ENCODE measurements at regions not wholly inside any gene's neighbourhood (a gene's known extent, or its start where the extent isn't known, plus 50 kb on each side); places are given as distances from the start of the nearest gene placed in this dataset.
"Not testable (repeated sequence)": the region's sequence is repeated elsewhere in the genome, so short reads cannot be mapped to it uniquely, and the experiment has no call there.

DNA sequence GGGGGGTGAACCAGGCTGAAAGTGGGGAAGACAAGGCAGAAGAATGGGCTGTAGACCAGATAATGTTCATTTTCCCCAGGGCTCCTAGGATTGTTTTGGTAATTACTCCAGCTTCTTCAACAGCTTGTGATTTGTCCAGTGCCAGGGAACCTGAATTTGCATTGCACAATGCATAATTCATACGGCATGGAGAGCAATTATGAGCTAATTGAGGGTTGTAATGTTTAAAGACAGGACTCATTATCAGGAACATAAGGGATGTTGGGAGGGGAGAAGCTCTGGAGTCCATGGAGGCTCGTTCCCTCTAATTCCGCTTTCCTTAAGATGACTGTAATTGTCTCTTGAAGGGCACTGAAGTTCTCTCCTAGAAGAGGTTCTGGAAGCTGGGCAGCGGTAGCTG is 405.0 kb upstream of the ZMIZ1 start:
- no peak for DNase-seq

DNA sequence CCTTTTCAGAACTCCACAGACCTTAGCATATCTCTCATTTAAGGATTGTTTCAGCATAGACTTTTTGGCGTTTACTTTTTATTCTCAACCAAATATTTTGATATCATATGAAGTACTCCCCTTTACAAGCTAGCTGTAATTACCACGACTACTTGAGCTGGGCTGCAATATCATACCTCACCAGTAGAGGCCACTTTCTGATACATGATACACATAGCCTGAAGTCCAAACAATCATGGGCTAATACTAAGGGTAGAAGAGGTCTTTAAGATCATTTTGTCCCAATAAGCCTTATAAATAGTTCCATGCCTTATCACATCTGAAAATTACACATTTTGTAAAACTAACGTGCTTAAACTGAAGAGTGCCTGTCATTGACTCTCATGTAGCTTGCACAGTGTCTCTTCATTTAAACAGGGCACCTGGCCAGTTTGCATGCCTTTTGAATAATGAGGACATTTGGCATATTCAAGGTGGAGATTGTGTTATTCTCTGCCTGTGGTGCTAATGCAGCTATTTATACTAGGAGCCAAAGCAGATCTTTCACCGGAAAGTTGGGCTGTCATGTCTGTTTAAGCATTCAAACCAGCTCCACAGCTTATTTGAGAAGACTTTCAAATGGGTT is 403.7 kb upstream of the ZMIZ1 start:
- DNase-seq = no peak

DNA sequence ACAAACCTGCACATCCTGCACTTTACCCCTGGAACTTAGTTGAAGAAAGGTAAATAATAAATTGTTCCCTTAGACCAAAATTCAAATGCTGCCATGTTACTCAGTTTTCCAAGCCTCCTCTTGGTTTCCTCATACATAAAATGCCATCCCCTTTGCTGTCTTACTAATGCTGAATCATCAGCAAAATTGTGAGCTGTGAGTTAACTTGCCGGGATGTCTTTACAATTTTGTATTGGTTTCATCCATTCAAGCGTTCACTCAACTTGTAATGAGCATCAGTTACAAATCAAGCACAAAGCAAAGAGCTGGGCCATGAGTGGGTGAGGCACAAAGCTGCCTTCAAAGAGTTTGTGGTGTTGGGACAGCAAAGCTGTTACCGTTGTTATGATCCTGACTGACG is 395.8 kb upstream of the ZMIZ1 start:
- no peak for DNase-seq

DNA sequence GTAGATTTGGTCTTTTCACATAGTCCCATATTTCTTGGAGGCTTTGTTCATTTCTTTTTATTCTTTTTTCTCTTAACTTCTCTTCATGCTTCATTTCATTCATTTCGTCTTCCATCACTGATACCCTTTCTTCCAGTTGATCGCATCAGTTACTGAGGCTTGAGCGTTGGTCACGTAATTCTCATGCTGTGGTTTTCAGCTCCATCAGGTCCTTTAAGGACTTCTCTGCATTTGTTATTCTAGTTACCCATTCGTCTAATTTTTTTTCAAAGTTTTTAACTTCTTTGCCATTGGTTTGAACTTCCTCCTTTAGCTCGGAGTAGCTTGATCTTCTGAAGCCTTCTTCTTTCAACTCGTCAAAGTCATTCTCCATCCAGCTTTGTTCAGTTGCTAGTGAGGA is 387.6 kb upstream of the ZMIZ1 start:
- DNase-seq = not testable (repeated sequence)

DNA sequence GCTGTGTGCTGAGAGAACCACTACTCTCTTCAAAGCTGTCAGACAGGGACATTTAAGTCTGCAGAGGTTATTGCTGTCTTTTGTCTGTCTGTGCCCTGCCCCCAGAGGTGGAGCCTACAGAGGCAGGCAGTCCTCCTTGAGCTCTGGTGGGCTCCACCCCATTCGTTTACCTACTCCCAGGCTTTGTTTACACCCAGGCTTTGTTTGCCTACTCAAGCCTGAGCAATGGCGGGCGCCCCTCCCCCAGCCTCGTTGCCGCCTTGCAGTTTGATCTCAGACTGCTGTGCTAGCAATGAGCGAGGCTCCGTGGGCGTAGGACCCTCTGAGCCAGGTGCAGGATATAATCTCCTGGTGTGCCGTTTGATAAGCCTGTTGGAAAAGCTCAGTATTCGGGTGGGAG is 386.8 kb upstream of the ZMIZ1 start:
- DNase-seq = not testable (repeated sequence)

DNA sequence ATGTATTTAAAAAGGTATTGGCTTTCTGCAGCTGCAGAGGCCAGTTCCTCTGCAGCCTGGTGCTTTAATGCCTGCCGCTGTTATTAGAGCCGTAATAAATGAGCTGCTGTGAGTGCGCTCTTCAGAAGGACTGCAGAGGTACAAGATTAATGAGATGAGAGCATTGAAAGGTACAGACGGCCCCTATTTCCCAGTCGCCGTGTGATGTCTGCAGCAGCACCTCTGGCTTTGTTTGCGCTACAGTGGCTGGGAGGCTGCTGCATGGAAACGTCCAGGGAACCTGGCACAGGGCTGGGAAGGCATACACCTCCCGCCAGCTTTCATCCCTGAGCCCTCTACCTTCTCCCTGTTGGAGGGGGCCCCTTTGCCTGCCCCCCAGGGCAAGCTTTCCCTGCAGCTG is 383.8 kb upstream of the ZMIZ1 start:
- DNase-seq = no peak

DNA sequence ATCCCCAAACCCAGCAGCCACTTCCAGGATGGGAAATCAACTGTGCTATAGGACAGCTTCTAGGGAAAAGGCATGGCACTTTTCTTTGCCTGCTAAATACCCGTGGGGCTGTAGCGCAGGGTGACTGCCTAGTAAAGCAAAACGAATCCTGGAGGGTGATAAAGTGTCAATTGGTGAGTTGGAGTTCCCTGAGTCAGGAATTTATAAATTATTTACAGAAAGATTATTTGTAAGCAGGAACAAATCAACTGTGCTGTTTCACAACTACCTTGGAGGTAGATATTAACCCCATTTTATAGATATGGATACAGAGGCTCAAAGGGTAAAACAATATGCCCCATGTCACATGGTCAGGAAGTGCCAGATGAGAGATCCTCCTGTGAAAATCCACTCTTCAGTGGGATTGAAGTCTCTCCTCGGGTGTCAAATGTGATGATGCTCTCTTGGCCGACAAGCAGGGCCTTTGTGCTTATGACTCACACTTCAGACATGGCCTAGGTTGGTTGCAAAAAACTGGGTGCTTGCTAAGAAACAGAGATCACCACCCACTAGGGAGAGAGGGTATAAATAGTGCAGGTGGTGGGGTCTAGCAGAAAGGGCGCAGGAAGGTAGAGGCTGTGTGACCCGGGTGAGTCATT is 383.2 kb upstream of the ZMIZ1 start:
- no peak for DNase-seq

DNA sequence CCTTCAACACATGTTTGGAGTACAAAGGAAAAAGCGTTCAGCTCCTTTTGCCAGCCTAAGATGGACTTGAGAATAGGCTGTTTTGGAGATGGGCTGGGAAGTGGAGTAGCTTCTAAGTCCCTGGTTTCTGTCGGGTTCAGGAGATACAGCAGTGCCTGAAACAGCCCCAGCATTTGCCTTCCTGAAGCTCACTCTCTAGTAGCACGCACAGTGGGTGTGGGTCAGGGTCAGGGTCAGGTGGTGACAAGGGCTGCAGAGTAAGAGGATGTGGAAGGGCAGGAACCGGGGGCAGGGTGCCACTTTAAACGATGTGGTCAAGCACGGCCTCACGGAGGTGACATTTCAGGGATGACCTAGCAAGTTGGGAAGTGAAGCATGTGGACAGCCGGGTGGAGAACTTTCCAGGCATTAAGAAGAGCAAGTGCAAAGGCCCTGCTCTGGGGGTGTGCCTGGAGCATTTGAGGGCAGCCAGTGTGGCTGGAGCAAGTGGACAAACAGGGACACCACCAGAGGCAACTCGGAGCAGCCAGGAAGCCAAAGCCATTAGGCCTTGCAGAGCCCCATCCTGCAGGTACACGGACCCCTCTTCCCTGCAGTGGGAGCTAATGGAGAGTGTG is 382.2 kb upstream of the ZMIZ1 start:
- DNase-seq = no peak

DNA sequence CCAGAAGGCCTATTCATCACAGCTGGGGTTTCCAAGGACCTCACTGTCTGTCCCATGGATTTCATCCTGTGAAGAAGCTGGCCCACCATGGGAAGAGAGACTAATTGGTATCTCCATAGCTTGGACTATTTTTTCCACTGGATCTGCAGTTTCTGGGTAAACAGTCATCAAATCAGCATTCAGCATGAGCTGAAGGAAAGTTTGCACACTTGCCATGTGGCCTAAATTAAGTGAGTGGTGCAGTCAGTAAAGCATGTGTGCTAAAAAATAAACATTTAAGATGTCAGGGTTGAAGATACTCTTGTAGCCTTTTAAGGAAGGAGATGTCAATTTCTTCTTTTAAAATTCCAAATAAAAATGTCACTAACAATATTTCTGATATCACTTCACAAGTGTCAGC is 381.1 kb upstream of the ZMIZ1 start:
- DNase-seq = no peak

DNA sequence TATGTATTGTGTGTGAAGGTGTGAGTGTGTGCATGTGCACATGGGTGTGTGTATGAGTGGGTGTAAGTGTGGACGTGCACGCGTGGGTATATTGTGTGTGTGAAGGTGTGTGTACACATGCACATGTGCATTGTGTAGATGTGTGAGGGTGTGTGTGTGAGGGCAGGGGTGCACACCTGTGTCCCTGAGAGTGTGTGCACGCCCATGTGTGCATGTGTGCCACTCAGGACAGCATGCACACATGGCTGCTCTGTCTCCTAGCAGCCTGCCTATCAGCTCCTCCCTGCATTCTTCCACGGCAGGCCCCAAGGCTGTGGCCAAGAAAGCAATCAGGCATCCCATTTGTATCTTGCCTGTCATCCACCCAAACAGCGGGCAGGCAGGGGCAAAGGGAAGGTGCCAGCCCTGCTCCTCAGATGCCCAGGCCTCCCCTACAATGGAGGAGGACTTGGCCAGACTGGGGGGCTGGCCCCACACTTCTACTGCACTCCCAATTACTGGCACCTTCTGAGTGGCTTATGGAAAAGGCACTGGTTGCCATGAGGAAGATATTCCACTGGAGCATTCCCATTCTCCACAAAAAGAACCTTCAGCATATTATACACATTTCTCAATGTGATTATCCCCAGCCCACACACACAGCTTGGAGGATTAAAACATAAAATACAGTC is 380.4 kb upstream of the ZMIZ1 start:
- no peak for DNase-seq

DNA sequence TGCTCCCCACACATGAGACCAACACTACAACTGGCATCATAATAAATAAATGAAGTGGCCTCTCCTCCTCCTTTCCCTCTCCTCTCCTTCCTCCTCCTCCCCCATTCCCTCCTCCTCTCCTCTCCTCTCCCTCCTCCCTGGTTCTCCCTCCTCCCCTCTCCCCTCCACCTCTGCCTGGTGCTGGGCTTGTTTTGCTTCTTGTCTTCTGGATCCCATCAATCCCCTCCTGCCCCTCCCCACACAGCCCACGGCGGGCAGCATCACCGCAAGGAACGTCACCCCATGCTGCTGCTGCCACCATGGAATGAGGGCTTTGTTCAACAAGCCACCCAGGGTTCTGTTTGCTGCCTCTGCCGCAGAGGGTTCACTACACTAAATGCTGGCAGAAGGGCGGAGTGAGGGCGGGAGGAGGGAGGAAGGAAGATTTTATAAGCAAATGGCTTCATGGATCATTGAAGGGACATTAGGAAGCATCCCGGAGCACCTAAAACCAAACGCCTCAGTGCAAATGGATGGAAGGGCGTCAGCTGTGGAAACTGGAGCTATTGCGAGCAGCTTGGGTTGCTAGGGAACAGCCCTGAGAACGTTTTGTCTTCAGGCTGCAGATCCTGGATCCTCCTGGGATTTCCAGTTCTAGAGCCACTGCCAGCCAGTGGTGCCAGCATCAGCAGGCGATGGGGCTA is 379.7 kb upstream of the ZMIZ1 start:
- no peak for DNase-seq

DNA sequence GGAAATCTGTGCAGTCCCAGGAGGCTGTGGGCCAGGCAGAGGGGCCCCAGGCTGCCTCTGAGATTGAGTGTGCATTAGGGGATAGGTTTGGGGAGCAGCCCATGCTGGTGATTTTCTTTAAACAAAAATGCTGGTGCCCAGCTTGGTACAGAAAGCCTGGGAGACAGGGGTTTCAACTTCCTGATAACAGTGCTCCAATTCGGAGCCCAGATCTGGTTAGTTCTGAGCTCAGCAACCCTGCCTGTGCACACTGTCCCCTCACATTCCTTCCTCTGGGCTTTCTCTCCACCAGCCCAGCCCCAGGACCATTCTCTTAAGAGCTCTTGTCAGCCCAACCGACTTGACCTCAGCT is 379.2 kb upstream of the ZMIZ1 start:
- DNase-seq = no peak

DNA sequence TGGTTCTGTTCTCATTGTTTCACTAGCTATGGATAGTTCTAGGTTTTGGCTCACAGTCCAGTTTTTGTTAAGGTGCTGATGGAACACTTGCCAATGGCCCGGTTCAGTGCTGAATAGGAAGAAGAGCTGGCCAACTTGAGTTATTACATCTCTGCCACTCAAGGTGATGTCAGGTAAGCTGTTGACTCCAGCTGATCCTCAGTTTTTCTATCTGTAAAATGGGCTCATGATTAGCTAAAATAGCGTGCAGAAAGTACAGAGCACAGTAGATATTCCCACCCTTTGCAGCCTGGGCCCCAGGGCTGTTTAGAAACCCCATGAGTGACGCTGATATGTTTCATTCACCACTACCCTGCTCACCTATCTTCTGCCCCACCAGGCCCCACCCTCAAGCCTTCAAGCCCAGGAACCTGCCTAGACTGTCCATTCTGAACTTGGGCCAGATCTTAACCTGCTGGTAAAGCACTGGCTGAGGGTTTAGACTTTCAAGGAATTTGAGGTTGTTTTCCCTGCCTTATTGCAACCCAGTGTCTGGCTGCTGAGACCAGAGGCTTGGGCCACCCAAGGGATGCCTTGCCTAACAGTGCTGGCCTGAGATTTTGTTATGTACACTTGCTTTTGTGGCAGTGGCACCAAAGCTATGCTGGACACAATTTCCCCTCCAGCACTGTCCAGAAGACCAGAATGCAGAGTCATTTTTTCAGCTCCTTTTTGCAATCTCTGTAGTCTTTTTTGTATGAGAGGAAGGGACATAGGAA is 378.2 kb upstream of the ZMIZ1 start:
- no peak for DNase-seq

DNA sequence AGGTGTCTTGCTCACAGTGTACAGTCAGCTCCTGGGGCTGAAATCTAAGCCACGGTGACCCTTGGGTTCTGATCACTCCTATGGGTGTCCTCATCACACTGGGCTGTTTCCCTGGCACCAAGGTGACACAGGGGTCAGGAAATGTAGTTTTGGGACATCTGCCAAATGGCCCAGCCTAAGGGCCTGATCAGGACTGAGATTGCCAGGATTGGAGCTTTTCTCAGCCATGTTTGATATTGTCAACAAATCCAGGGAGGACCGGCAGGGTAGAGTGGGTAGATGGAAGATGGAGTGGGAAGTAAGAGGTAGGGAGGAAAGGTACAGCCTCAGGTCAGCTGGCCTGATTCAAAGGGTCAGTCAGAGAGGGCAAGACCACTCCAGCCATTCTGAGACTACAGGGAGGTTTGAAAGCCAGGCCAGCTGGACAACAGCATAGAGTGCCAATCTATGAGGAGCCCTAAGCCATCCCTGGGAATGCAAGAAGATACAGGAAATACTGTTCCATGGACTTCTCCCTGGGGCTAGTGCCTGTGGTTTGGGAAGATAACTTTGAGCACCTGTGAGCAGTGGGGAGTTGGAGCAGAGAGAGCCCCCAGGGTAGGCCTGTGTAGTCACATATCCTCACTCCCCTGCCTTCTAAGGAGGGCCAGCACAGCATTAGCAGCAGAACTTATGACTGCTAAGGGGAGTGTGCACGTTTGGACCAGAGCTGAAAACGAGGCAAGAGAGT is 377.3 kb upstream of the ZMIZ1 start:
- no peak for DNase-seq

DNA sequence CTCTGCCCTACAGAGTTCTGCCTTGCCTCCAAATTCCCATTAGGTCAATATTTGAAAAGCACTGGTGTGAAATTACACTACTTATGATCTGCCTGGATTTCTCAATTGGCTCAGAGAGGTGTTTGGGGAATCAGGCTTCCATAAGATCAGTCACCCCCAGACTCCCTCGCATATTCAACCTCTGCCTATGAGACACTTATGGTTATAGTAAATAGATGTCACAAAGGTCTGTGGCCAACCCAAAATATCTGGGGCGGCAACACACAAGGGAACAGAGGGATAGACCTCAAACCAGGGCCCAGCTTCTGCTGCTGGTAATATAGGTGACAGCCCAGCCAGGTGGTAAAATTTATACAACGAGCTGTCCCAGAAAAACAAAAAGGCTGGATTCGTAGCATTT is 376.7 kb upstream of the ZMIZ1 start:
- no peak for DNase-seq

DNA sequence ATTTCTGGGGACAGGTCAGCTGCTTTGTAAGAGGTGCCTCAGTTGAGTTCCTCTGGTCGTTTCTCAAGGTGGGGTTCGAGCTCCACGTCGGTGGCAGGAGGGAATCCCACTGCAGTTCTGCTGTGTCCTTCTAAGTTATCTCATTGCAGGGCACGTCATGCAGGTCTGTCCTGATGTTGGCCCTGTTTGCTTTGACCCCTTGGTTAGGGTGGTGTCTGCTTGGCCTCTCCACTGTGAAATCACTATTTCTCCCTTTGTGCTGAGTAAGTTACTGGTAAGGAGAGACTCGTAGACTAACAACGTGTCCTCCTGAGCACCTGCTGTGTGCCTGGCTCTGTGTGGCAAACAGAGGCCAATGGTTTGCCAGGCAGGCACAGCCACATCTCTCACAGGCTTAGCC is 372.9 kb upstream of the ZMIZ1 start:
- no peak for DNase-seq

DNA sequence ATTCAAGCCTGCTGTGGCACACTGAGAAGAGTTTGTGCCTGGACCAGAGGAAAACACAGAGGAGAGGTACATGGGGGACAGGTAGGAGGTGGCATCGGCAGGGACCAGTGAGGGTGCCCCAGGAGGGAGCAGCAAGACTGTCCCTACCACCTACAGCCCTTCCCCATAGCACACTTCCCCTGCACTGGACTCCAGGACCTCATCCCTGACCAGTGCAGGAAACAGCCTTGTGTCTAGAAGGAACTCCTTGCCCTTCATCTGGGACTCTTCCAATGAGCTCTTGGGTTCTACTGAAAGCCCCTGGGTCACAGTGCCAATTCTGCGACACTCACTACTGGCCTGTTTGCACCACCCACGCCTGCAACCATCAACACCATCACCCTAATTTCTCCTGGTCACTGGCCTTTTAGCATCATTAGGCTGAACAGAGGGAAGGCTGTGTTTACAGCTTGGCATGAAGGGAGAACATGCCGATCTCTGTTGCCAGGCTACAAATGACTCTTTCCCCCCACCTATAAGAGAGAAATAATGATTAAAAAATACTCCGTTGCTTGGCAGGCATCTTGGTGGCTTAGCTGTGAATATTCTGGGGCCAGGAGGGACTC is 371.9 kb upstream of the ZMIZ1 start:
- no peak for DNase-seq

DNA sequence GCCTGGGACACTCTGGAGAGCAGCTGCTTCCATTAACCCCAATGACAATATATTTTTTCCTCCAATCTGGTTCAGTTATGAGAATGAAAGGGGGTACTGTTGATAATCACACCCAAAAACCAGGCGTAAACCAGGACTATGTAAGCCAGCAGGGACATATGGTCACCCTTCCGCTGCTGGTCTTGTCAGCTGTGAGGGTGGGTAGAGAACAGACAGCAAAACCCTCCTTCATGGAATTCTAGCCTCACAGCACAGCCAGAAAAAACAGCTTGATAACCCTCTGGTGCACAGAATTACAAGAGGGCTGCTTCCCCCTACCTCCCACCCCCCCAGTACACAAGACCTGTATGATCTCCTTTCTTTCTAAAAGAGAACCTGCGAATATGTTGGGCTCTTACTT is 368.8 kb upstream of the ZMIZ1 start:
- no peak for DNase-seq

DNA sequence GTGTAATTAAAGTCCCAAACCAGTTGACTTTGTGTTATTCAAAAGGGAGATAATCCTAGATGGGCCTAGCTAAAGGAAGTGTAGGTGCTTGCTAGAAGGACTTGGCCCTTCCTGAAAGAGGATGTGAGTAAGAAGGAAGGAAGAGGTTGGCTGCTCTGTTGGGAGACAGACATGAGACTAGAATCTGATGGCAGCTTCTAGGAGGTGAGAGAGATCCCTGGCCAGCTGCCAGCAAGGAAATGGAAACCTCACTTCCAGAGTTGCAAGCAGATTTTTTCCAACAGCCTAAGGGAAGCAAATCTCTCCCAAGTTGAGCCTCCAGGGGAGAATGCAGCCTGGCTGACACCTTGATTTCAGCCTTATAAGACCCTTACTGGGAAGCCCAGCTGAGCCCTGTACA is 368.4 kb upstream of the ZMIZ1 start:
- no peak for DNase-seq

DNA sequence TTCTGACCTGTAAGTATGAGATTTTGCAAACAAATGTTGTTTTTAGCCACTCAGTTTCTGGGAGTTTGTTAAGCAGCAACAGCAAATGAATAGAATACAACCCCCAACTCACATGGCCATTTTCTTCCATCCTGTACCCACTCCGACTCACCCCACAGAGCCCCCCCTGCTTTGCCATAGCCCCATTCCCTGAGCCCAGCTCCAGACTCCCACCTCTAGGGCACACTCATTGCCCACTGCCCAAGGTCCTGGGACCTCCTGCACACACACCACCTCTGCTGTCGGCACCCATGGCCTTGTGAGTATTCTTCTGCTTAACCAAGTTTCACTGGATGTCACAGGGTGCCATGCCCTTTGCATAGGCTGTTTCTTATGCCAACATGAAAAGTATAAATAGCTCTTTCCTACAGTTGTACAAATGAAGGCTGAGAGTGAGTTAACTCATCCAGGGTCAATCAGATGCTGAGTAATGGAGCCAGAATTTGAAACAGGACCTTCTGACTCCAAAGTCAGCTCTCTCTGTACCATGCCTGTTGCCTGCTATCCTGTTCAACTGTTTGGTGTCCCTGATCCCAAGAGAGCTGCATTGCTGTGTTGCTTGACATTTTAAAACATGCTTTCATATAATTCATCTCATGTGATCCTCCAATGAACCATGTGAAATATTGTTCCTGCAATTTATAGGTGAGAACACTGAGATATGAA is 367.8 kb upstream of the ZMIZ1 start:
- DNase-seq = no peak

DNA sequence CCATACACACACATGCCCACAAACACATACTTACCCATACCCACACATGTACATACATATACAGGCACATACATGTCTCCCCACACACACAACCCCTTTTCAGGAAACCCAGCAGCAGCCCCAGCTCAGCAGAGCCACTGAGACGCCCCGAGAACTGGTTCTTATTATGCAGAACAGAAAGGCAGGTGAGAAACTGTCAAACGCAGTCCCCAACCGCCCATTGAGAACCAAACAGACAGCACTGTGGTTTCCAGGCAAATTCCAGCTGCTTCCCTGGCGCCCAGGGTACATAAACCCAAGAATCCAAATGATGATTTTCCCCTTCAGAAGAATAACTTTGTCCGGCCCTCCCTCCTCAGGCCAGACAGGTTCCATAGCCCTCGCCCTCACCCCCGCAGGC is 366.6 kb upstream of the ZMIZ1 start:
- DNase-seq = no peak

Measured in stimulated activated CD4-positive, alpha-beta T cell treated with anti-CD3 and anti-CD28 coated beads, Interleukin-1b, Interleukin-23, amount 100 ng/mL, for 48 hours (primary cell).